Mononuclear cell (primary cell): ENCODE measurements at regions not wholly inside any gene's neighbourhood (a gene's known extent, or its start where the extent isn't known, plus 50 kb on each side); places are given as distances from the start of the nearest gene placed in this dataset.
"Not testable (repeated sequence)": the region's sequence is repeated elsewhere in the genome, so short reads cannot be mapped to it uniquely, and the experiment has no call there.

Source experiments
- H3K27me3 ChIP-seq: 2 replicates; pipeline ENCODE4 v1.6.0; 2011; ENCODE audit warnings: low read length, control low read depth; ENCODE audit not compliant: insufficient read depth
- H3K4me1 ChIP-seq: 2 replicates; pipeline ENCODE4 v1.5.1; 2011; ENCODE audit warnings: mild to moderate bottlenecking, low read length, control low read depth; ENCODE audit not compliant: insufficient read depth
- H3K4me3 ChIP-seq: 2 replicates; pipeline ENCODE4 v1.5.1; 2011; ENCODE audit warnings: mild to moderate bottlenecking, low read length, moderate library complexity
- H3K9me3 ChIP-seq: 2 replicates; pipeline ENCODE4 v1.5.1; 2011; ENCODE audit warnings: low read depth, mild to moderate bottlenecking, control low read depth, low read length

- H3K27me3 ChIP-seq = no peaks in the 10 kb centered on the region
- no peaks in the 10 kb centered on the region for H3K9me3 ChIP-seq
- H3K4me3 ChIP-seq = no peak overlapping the region
- H3K4me1 ChIP-seq = no peaks in the 10 kb centered on the region
Observed at GRCh38 chr3:75338342-75338741, 325.8 kb upstream of the FRG2C start.

DNA sequence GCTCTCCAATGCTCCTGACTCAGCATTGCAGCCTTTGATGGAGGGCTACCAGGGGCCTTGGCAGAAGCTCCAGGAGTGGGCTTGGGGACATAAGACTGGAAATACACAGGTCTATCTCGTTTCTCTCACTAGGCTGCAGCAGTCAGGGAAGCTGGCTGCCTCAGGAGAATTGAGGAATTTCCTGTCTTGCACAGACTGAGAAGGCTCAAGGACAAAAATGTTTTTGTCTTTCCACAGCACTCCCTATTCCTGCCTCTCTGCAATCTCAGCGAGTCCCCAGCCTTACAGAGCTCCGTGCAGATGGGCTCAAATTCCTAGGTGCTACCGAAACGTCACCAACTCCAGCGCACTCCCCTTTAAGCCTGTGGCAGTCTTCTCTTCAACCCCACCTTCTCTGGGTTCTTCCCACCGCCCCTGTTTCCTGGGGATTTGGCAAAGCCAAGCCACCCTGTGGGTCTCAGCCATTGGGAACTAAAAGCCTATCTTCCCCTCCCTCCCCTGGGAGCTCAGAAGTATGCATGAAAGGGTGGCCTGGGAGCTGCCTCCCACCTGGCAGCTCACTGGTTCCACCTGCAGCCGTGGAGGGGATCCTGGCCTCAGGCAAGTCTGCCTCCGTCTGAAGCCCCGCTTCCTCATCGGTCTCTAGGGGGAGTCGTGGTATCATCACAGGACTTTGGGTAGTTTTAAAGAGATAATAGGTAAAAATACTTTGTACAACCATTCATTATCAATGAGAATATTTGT lies 322.6 kb upstream of the FRG2C start:
- H3K4me1 ChIP-seq = no peaks in the 10 kb centered on the region
- no peaks in the 10 kb centered on the region for H3K27me3 ChIP-seq
- no peak overlapping the region for H3K4me3 ChIP-seq
- H3K9me3 ChIP-seq = no peaks in the 10 kb centered on the region

DNA sequence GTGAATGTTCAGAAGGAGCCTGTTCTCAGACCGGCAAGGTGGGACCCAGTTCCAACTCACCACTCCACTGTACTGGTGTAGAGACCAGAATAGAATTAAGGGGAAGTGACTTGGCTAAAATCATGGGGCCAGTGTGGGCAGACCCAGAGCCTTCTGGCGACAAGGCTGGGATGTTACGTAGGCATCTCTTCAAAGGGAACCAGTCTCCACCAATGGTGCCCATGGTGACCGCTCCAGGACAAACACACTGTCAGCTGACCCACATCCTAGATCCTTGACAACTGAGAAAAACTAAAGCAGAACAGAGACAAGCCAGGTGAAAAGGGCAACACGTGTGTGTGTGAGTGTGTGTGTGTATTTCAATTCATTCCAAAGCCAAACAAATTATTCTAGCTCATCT lies 321.7 kb upstream of the FRG2C start:
- H3K4me1 ChIP-seq = no peaks in the 10 kb centered on the region
- no peak overlapping the region for H3K4me3 ChIP-seq
- H3K9me3 ChIP-seq = no peaks in the 10 kb centered on the region
- no peaks in the 10 kb centered on the region for H3K27me3 ChIP-seq

DNA sequence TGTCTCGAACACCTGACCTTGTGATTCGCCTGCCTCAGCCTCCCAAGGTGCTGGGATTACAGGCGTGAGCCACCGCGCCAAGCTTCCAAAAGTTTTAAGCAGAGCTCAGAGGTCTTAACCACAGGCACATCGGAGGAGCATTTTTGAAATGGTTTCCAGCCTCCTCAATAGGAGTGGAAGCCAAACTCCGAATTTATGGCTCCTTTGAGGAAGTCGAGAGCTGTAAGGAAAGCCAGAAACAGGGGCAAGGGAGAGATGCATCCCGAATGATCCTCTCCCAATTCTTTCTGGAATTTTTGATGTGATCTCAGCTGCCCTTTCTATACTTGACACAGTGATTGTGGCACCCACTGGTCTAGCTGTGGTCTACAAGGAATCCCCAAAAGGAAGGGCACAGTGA lies 313.6 kb upstream of the FRG2C start:
- H3K4me3 ChIP-seq, H3K9me3 ChIP-seq, H3K27me3 ChIP-seq, H3K4me1 ChIP-seq: not testable (repeated sequence)

- H3K9me3 ChIP-seq, H3K27me3 ChIP-seq, H3K4me1 ChIP-seq, H3K4me3 ChIP-seq: not testable (repeated sequence)
Observed at GRCh38 chr3:75362086-75362784, 301.9 kb upstream of the FRG2C start.

DNA sequence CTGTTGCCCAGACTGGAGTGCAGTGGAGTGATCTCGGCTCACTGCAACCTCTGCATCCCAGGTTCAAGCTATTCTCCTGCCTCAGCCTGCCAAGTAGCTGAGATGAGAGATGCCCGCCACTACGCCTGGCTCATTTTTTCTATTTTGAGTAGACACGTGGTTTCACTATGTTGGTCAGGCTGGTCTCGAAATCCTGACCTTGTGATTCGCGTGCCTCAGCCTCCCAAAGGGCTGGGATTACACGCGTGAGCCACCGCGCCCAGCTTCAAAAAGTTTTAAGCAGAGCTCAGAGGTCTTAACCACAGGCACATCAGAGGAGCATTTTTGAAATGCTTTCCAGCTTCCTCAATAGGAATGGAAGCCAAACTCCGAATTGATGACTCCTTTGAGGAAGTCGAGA lies 291.2 kb upstream of the FRG2C start:
- H3K4me3 ChIP-seq, H3K4me1 ChIP-seq, H3K9me3 ChIP-seq, H3K27me3 ChIP-seq: not testable (repeated sequence)

- not testable (repeated sequence) for H3K9me3 ChIP-seq
Observed at GRCh38 chr3:75379840-75380239, 284.3 kb upstream of the FRG2C start.

GRCh38 chr3:75380276-75380771 lies 283.8 kb upstream of the FRG2C start:
- Histone ChIP-seq H3K4me1 (no peaks in the 10 kb centered on the region), H3K27me3 (no peaks in the 10 kb centered on the region), H3K4me3 (no peak overlapping the region), H3K9me3 (no peaks in the 10 kb centered on the region)

More at GRCh38 chr3:75379840-75380239, 284.3 kb upstream of the FRG2C start:
- not testable (repeated sequence) for H3K4me1 ChIP-seq, H3K27me3 ChIP-seq, H3K4me3 ChIP-seq

DNA sequence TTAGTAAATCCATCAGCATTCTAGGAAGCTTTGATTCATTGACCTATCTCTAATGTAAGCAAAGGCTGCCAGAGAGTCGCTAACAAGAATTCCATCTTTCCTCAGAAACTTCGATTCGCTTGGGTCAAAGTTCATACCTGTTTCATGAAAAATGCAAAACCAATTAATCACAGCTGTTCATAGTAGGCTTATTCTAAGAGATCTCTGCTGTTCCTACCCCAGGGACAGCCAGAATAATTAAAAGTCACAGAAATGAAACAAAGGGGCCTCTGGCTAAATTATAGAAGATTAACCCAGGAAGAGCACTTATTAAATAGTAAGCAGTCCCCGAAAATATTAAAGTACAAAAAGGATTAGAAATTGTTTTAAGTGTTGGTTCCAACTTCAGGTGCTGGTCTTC lies 280.1 kb upstream of the FRG2C start:
- H3K27me3 ChIP-seq, H3K4me1 ChIP-seq, H3K9me3 ChIP-seq, H3K4me3 ChIP-seq: not testable (repeated sequence)

GRCh38 chr3:75388486-75389124 lies 275.5 kb upstream of the FRG2C start:
- H3K4me1 ChIP-seq, H3K27me3 ChIP-seq, H3K4me3 ChIP-seq, H3K9me3 ChIP-seq: not testable (repeated sequence)

DNA sequence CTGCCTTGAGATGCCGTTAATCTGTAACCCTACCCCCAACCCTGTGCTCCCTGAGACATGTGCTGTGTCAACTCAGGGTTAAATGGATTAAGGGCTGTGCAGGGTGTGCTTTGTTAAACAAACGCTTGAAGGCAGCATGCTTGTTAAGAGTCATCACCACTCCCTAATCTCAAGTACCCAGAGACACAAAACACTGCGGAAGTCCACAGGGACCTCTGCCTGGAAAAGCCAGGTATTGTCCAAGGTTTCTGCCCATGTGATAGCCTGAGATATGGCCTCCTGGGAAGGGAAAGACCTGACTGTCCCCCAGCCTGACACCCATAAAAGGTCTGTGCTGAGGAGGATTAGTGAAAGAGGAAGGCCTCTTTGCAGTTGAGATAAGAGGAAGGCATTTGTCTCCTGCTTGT lies 270.8 kb upstream of the FRG2C start:
- not testable (repeated sequence) for H3K4me1 ChIP-seq, H3K4me3 ChIP-seq, H3K9me3 ChIP-seq, H3K27me3 ChIP-seq

- H3K27me3 ChIP-seq, H3K4me3 ChIP-seq, H3K4me1 ChIP-seq, H3K9me3 ChIP-seq: not testable (repeated sequence)
Observed at GRCh38 chr3:75394102-75394501, 270.0 kb upstream of the FRG2C start.

GRCh38 chr3:75394562-75395360 lies 269.4 kb upstream of the FRG2C start:
- H3K4me3 ChIP-seq, H3K27me3 ChIP-seq, H3K4me1 ChIP-seq, H3K9me3 ChIP-seq: not testable (repeated sequence)

DNA sequence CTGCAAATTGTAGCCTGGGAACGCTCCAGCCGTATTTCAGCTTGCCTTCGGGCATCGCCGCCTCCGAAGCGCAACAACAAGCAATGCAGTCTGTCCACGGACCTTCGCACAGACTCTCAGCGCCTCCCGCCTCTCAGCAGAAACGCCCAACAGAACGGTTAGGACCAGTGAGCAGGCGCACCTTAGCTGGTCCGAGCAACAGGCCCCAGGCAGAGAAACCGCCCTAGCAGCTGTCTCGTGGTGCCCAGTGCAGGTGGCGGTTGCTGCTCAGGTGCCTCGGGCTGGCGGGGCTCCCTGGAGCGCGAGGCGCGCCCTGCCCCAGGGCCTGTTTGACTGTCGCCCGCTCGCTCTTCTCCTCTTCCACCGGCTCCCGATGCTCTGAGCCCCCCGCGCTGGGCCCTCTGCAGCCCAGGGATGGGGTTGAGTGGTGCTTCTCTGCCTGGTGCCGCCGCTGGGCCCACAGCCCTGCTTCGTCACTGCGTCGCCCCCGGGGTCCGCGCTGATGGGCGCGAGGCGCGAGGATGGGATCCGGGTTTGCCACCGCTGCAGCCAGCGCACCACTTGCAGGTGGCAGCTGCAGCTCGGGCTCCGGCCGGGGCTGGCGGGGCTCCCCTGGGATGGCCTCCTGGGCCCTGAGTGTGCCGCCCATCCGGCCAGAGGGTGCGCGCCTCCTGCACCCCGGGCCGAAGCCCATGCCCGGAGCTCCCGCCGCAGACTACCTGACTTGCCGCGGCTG lies 268.4 kb upstream of the FRG2C start:
- H3K9me3 ChIP-seq = no peaks in the 10 kb centered on the region
- no peaks in the 10 kb centered on the region for H3K4me1 ChIP-seq
- H3K27me3 ChIP-seq = no peaks in the 10 kb centered on the region
- no peak overlapping the region for H3K4me3 ChIP-seq
